GM10266 (cell line): ENCODE measurements at regions not wholly inside any gene's neighbourhood (a gene's known extent, or its start where the extent isn't known, plus 50 kb on each side); places are given as distances from the start of the nearest gene placed in this dataset.

Source experiments
- DNase-seq: peaks from one replicate; pipeline ENCODE4 v3.0.0; 2012; ENCODE audit errors: extremely low spot score
- CTCF ChIP-seq: IDR thresholded peaks from 2 replicates; pipeline ENCODE4 v1.5.1; 2012; ENCODE audit warnings: mild to moderate bottlenecking, low read depth; ENCODE audit not compliant: control insufficient read depth, insufficient read depth; ENCODE audit errors: missing control alignments

- DNase-seq = no peak
- no peak for TF ChIP-seq CTCF
These were observed 120.8 kb upstream of the UMPS start for GRCh38 chr3:124609402-124609801.

GRCh38 chr3:124610130-124610529 is 120.1 kb upstream of the UMPS start:
- DNase-seq = no peak
- no peak for TF ChIP-seq CTCF

- DNase-seq = no peak
- TF ChIP-seq CTCF = no peak
These were observed 118.7 kb upstream of the UMPS start for GRCh38 chr3:124611520-124611919.

GRCh38 chr3:124615896-124616543 is 114.2 kb upstream of the UMPS start:
- DNase-seq = no peak
- TF ChIP-seq CTCF = no peak

GRCh38 chr3:124617177-124617576 is 113.1 kb upstream of the UMPS start:
- no peak for TF ChIP-seq CTCF
- no peak for DNase-seq

- TF ChIP-seq CTCF = no peak
- no peak for DNase-seq
These were observed 110.2 kb upstream of the UMPS start for GRCh38 chr3:124619887-124620599.

- peak; percentile 25 for DNase-seq
- no peak for TF ChIP-seq CTCF
These were observed 109.6 kb upstream of the UMPS start for GRCh38 chr3:124620600-124621063.
